A673 (cell line): ENCODE measurements at regions not wholly inside any gene's neighbourhood (a gene's known extent, or its start where the extent isn't known, plus 50 kb on each side); places are given as distances from the start of the nearest gene placed in this dataset.

Experiments
- BruUV-seq: library from RNA; stranded (reverse); fragments of 400-500 nt; replicated peaks from 2 replicates; lab custom pipeline; 2021; lab: Mats Ljungman, UMichigan
- CTCF ChIA-PET: fragments of 300-600 bp; sonication (Branson Sonifier 250); formaldehyde crosslinking; loops from one replicate; lab custom pipeline; 2022; ENCODE audit warnings: antibody characterized with exemption; lab: Charles Lee
- POLR2A ChIA-PET: fragments of 300-600 bp; sonication (Branson Sonifier 250); formaldehyde crosslinking; loops from one replicate; lab custom pipeline; 2022; ENCODE audit warnings: antibody characterized with exemption; ENCODE audit not compliant: low non-redundant PET; lab: Charles Lee
- DNase-seq: peaks from one replicate; pipeline ENCODE4 v3.0.0-alpha.2; 2015; ENCODE audit warnings: low spot score
- H3K27ac ChIP-seq: fragments of 200-600 bp; sonication (generic); 2 replicates; pipeline ENCODE4 v1.5.1; 2016; ENCODE audit warnings: mixed run types, low read depth, mild to moderate bottlenecking, mixed read lengths, antibody characterized with exemption, low read length; ENCODE audit not compliant: poor library complexity, severe bottlenecking
- H3K27me3 ChIP-seq: fragments of 200-600 bp; sonication (generic); replicated peaks from 2 replicates; pipeline ENCODE4 v1.6.1; 2017; ENCODE audit warnings: mixed run types, low read depth, mild to moderate bottlenecking, mixed read lengths, antibody characterized with exemption, low read length; ENCODE audit not compliant: insufficient read depth, poor library complexity
- H3K36me3 ChIP-seq: fragments of 200-600 bp; sonication (generic); 2 replicates; pipeline ENCODE4 v1.6.1; 2016; ENCODE audit warnings: mixed run types, mild to moderate bottlenecking, mixed read lengths, antibody characterized with exemption, low read length; ENCODE audit not compliant: insufficient read depth, poor library complexity, severe bottlenecking
- H3K4me1 ChIP-seq: fragments of 200-600 bp; sonication (generic); 2 replicates; pipeline ENCODE4 v1.6.1; 2017; ENCODE audit warnings: mixed run types, mild to moderate bottlenecking, mixed read lengths, antibody characterized with exemption, low read length; ENCODE audit not compliant: insufficient read depth, poor library complexity, severe bottlenecking
- H3K4me3 ChIP-seq: fragments of 200-600 bp; sonication (generic); 2 replicates; pipeline ENCODE4 v1.5.1; 2016; ENCODE audit warnings: low read depth, mixed run types, mild to moderate bottlenecking, mixed read lengths, low read length; ENCODE audit not compliant: poor library complexity, severe bottlenecking
- H3K9me3 ChIP-seq: fragments of 200-600 bp; sonication (generic); 2 replicates; pipeline ENCODE4 v1.6.1; 2016; ENCODE audit warnings: mixed run types, low read depth, mild to moderate bottlenecking, mixed read lengths, antibody characterized with exemption, low read length; ENCODE audit not compliant: poor library complexity, severe bottlenecking
- EZH2 ChIP-seq: fragments of 200-600 bp; sonication (generic); IDR thresholded peaks from 2 replicates; pipeline ENCODE4 v1.6.1; 2017; ENCODE audit warnings: borderline replicate concordance, low read depth, mild to moderate bottlenecking, mixed read lengths, antibody characterized with exemption, low read length; ENCODE audit not compliant: poor library complexity, severe bottlenecking
- intact Hi-C: fragments of 100-400 bp; cut with micrococcal nuclease; formaldehyde crosslinking; loops from one replicate; pipeline ENCODE4 v1.10.0; 2022; ENCODE audit not compliant: unreplicated experiment
- TF ChIP-seq, protein P1 (sequence below): fragments of 300-800, 200-600 bp; sonication (generic); conservative IDR thresholded peaks from 2 replicates; pipeline ENCODE4 v1.5.1; 2017; ENCODE audit warnings: low read depth, mild to moderate bottlenecking, antibody characterized with exemption, low read length, moderate library complexity, mixed read lengths

DNA sequence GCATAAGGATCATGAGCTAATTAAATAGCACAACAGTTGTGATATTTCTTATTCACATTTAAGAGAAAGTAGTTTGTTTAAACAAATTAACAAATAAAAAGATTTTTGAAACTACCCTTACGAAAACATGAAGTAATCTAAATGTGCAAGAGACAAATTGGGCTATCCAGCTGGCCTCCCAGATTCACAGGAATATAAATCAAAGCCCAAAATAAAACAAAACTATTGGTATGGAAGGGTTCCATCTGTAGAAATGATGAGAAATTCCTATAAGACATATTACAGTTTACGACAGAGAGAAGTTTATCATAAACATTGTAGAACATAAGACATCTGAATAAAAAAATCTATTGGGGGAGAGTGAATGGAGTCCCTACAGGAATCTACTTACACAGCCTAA, 1125.1 kb downstream of the TDRD15 start:
- intact Hi-C loops, result no loop called here
- no peak for DNase-seq
- Histone ChIP-seq H3K4me3 (no peak overlapping the region), H3K27me3 (peaks cover 26% of the 10 kb centered on the region), H3K9me3 (no peaks in the 10 kb centered on the region), H3K4me1 (no peaks in the 10 kb centered on the region), H3K27ac (no peak overlapping the region), H3K36me3 (no peaks in the 10 kb centered on the region)
- TF ChIP-seq, protein P1, sequence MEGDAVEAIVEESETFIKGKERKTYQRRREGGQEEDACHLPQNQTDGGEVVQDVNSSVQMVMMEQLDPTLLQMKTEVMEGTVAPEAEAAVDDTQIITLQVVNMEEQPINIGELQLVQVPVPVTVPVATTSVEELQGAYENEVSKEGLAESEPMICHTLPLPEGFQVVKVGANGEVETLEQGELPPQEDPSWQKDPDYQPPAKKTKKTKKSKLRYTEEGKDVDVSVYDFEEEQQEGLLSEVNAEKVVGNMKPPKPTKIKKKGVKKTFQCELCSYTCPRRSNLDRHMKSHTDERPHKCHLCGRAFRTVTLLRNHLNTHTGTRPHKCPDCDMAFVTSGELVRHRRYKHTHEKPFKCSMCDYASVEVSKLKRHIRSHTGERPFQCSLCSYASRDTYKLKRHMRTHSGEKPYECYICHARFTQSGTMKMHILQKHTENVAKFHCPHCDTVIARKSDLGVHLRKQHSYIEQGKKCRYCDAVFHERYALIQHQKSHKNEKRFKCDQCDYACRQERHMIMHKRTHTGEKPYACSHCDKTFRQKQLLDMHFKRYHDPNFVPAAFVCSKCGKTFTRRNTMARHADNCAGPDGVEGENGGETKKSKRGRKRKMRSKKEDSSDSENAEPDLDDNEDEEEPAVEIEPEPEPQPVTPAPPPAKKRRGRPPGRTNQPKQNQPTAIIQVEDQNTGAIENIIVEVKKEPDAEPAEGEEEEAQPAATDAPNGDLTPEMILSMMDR, result no peak
- TF ChIP-seq EZH2, result no peak
- BruUV-seq, result no TSS peak
- POLR2A ChIA-PET, result no interaction called here
- CTCF ChIA-PET, result no interaction called here

DNA sequence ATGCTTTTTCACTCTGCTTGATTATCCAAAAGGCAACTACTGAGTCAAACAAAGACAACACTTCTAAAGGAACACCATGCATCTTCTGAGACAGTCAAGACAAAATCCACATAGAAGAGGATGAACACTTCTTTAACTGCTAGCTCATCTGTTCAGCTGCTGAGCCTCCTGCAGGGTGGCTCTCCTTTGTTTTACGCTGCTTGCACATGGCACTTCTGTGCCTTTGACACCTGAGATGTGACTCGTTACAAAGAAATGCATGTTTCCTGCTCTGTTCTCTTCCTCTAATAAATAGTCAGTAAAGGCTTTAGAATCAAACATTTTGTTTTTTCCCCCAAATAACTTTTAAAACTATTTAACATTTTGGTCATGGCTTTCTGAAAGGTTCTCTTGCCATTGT, 1129.4 kb downstream of the TDRD15 start:
- POLR2A ChIA-PET, result no interaction called here
- TF ChIP-seq, protein P1, result no peak
- TF ChIP-seq EZH2, result no peak
- Histone ChIP-seq H3K27ac (no peak overlapping the region), H3K36me3 (no peaks in the 10 kb centered on the region), H3K4me3 (no peak overlapping the region), H3K27me3 (peaks cover 22% of the 10 kb centered on the region), H3K4me1 (no peaks in the 10 kb centered on the region), H3K9me3 (no peaks in the 10 kb centered on the region)
- BruUV-seq, result no TSS peak
- intact Hi-C loops, result no loop called here
- CTCF ChIA-PET, result no interaction called here
- no peak for DNase-seq

DNA sequence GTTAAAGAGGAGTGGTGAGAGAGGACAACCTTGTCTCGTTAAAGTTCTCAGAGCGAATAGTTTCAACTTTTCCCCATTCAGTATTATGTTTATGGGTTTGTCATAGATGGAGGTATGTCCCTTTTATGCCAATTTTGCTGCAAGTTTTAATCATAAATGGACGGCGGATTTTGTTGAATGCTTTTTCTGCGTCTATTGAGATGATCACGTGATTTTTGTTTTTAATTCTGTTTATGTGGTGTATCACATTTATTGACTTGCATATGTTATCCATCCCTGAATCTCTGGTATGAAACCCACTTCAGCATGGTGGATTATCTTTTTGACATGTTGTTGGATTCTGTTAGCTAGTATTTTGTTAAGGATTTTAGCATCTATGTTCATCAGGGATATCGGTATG, 1123.8 kb upstream of the KLHL29 start:
- Histone ChIP-seq H3K4me1 (no peaks in the 10 kb centered on the region), H3K36me3 (no peaks in the 10 kb centered on the region), H3K27me3 (no peaks in the 10 kb centered on the region), H3K4me3 (no peak overlapping the region), H3K9me3 (no peaks in the 10 kb centered on the region), H3K27ac (no peak overlapping the region)
- no peak for DNase-seq
- intact Hi-C loops, result no loop called here
- TF ChIP-seq, protein P1, result no peak
- TF ChIP-seq EZH2, result no peak
- POLR2A ChIA-PET, result no interaction called here
- CTCF ChIA-PET, result no interaction called here
- BruUV-seq, result no TSS peak
